ENCODE measurements at regions not wholly inside any gene's neighbourhood (a gene's known extent, or its start where the extent isn't known, plus 50 kb on each side); places are given as distances from the start of the nearest gene placed in this dataset.

DNA sequence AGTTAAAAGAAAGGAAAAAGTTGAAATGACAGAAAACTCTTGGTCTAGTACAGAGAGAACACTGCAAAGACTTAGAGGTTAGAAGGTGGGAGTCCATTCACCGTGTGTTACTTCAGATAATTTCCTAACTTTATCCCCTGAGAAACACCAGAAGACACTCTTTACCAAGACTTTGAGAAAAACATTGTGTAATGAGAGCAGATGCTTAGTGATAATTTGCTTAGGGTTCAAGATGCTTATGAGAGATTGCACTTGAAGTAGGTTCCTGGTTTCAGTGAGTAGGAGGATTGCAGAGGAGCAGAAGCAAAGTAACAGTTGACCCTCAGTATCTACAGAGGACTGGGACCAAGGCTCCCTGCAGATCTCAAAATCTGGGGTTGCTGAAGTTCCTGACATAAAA lies 594.1 kb downstream of the NR2F2 start:
- no peaks in the 10 kb centered on the region for H3K27me3 Mint-ChIP-seq (ENCODE audit: insufficient read depth, unreplicated experiment)

DNA sequence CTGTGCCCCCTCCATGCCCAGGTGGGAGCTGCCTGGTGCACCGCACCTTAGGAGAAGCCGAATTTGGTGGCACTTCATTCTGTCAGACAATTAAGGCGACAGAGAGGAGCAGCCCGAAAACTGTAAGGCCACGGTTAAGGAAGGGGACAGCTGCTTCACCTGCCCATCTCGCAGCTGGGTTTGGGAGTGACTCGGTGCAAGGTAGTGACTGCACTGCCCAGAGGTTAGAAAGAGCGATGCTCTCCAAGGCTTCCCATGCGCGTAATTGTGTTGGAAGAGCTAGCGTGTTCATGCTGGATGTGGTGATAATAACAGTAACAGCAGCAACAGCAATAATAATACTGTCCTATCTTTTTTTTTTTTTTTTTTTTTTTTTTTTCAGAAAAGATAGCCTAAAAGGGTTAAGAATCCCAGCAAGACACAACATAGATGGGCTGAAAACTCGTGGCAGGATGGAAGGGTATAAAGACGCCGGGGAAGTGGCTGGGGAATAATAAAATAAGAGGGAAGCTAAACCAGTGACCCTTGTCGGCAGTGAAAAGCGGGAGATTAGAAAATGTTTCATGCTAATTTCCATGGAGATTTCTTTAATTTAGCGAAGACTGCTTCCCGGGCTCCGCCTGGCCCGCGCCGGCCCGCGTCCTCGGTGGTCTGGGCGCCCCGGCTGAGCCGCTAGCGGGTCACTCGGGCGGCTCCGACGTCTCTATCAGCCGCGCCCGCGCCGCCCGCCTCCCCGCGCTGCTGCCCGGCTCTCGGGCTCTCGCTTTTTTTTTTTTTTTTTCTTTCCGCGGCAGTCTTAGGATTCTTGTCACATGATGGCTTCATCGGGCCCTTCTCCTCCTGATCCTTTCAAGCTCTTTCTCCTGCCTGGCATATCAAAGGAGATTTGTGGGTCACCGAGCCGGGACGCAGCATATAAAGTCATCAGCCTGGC lies 617.1 kb downstream of the NR2F2 start:
- Histone ChIP-seq H3K27me3 (replicated peaks; ENCODE audit: control insufficient read depth, insufficient read depth, low read length) (no peaks in the 10 kb centered on the region), H3K4me3 (ENCODE audit: low read depth, low read length) (no peak overlapping the region), H3K36me3 (ENCODE audit: control insufficient read depth, insufficient read depth, low read length) (no peaks in the 10 kb centered on the region), H3K4me1 (no peaks in the 10 kb centered on the region), H3K9me3 (no peaks in the 10 kb centered on the region)
- intact Hi-C loops (cut with micrococcal nuclease; ENCODE audit: unreplicated experiment) = no loop called here
- ChIA-PET CTCF (interaction anchor here (0.6 kb wide), 1 partner anchor 206 kb away, joined by 5 read pairs; no protein-coding TSS in a partner anchor), POLR2A (no interaction called here)
- DNase-seq = no peak
- Mint-ChIP-seq H3K36me3 (ENCODE audit: insufficient read depth, unreplicated experiment) (no peaks in the 10 kb centered on the region), H3K27ac (ENCODE audit: unreplicated experiment) (no peak overlapping the region), H3K4me1 (ENCODE audit: low read depth, unreplicated experiment) (no peaks in the 10 kb centered on the region), H3K27me3 (ENCODE audit: insufficient read depth, unreplicated experiment) (peaks cover 15% of the 10 kb centered on the region), H3K9me3 (ENCODE audit: unreplicated experiment) (no peaks in the 10 kb centered on the region), H3K4me3 (ENCODE audit: unreplicated experiment) (no peak overlapping the region)
- TF ChIP-seq, protein P1, sequence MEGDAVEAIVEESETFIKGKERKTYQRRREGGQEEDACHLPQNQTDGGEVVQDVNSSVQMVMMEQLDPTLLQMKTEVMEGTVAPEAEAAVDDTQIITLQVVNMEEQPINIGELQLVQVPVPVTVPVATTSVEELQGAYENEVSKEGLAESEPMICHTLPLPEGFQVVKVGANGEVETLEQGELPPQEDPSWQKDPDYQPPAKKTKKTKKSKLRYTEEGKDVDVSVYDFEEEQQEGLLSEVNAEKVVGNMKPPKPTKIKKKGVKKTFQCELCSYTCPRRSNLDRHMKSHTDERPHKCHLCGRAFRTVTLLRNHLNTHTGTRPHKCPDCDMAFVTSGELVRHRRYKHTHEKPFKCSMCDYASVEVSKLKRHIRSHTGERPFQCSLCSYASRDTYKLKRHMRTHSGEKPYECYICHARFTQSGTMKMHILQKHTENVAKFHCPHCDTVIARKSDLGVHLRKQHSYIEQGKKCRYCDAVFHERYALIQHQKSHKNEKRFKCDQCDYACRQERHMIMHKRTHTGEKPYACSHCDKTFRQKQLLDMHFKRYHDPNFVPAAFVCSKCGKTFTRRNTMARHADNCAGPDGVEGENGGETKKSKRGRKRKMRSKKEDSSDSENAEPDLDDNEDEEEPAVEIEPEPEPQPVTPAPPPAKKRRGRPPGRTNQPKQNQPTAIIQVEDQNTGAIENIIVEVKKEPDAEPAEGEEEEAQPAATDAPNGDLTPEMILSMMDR (IDR thresholded peaks at IDR 0.05; ENCODE audit: insufficient read depth in 1 of 2, low read depth in 1 of 2, low read length in 1 of 2, severe bottlenecking in 1 of 2, unreplicated experiment in 1 of 2) = no peak
- BruUV-seq (replicated peaks) = no TSS peak

More for the DNA sequence above, 594.1 kb downstream of the NR2F2 start:
- intact Hi-C loops (cut with micrococcal nuclease; ENCODE audit: unreplicated experiment) = no loop called here
- TF ChIP-seq, protein P1 (IDR thresholded peaks at IDR 0.05; ENCODE audit: insufficient read depth in 1 of 2, low read depth in 1 of 2, low read length in 1 of 2, severe bottlenecking in 1 of 2, unreplicated experiment in 1 of 2) = no peak
- H3K4me3 Mint-ChIP-seq (ENCODE audit: unreplicated experiment) = no peak overlapping the region
- no peak overlapping the region for H3K27ac Mint-ChIP-seq (ENCODE audit: unreplicated experiment)
- no peak for DNase-seq
- CTCF ChIA-PET = no interaction called here
- Histone ChIP-seq H3K9me3 (no peaks in the 10 kb centered on the region), H3K4me1 (no peaks in the 10 kb centered on the region), H3K4me3 (ENCODE audit: low read depth, low read length) (no peak overlapping the region), H3K27me3 (replicated peaks; ENCODE audit: control insufficient read depth, insufficient read depth, low read length) (no peaks in the 10 kb centered on the region), H3K36me3 (ENCODE audit: control insufficient read depth, insufficient read depth, low read length) (no peaks in the 10 kb centered on the region)
- POLR2A ChIA-PET = no interaction called here
- no peaks in the 10 kb centered on the region for H3K4me1 Mint-ChIP-seq (ENCODE audit: low read depth, unreplicated experiment)
- no peaks in the 10 kb centered on the region for H3K36me3 Mint-ChIP-seq (ENCODE audit: insufficient read depth, unreplicated experiment)
- H3K9me3 Mint-ChIP-seq (ENCODE audit: unreplicated experiment) = no peaks in the 10 kb centered on the region
- no TSS peak for BruUV-seq (replicated peaks)

DNA sequence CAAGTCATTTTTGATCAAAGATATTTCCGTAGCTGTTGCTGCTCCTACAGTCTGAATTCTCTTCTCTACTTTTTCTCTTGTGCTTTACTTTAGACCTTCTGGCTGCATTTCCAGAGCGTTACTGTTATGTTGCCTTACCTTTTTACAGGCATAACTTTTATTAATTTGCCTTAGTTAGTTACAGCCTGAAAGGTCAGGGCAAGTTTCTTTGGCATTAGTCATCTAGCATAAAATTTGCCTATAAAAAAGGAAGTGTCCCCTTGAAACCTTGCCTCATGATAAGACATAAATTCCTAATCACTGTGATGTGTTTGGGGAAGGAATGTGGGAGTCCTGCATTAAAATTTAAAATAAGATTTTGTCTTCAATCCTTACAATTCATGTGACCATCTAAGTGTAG lies 618.5 kb downstream of the NR2F2 start:
- intact Hi-C loops (cut with micrococcal nuclease; ENCODE audit: unreplicated experiment) = no loop called here
- Histone ChIP-seq H3K4me1 (no peaks in the 10 kb centered on the region), H3K27me3 (replicated peaks; ENCODE audit: control insufficient read depth, insufficient read depth, low read length) (no peaks in the 10 kb centered on the region), H3K36me3 (ENCODE audit: control insufficient read depth, insufficient read depth, low read length) (no peaks in the 10 kb centered on the region), H3K4me3 (ENCODE audit: low read depth, low read length) (no peak overlapping the region), H3K9me3 (no peaks in the 10 kb centered on the region)
- no peaks in the 10 kb centered on the region for H3K4me1 Mint-ChIP-seq (ENCODE audit: low read depth, unreplicated experiment)
- ChIA-PET CTCF (no interaction called here), POLR2A (no interaction called here)
- H3K9me3 Mint-ChIP-seq (ENCODE audit: unreplicated experiment) = no peaks in the 10 kb centered on the region
- no TSS peak for BruUV-seq (replicated peaks)
- no peaks in the 10 kb centered on the region for H3K36me3 Mint-ChIP-seq (ENCODE audit: insufficient read depth, unreplicated experiment)
- no peak overlapping the region for H3K4me3 Mint-ChIP-seq (ENCODE audit: unreplicated experiment)
- H3K27me3 Mint-ChIP-seq (ENCODE audit: insufficient read depth, unreplicated experiment) = peaks cover 15% of the 10 kb centered on the region
- no peak for DNase-seq
- TF ChIP-seq, protein P1 (IDR thresholded peaks at IDR 0.05; ENCODE audit: insufficient read depth in 1 of 2, low read depth in 1 of 2, low read length in 1 of 2, severe bottlenecking in 1 of 2, unreplicated experiment in 1 of 2) = no peak
- H3K27ac Mint-ChIP-seq (ENCODE audit: unreplicated experiment) = no peak overlapping the region
